H1 (cell line): ENCODE measurements at regions not wholly inside any gene's neighbourhood (a gene's known extent, or its start where the extent isn't known, plus 50 kb on each side); places are given as distances from the start of the nearest gene placed in this dataset.

ENCODE experiments used
- CTCF ChIA-PET: fragments of 300-600 bp; sonication (Branson Sonifier 250); formaldehyde crosslinking; loops from one replicate; lab custom pipeline; 2021; ENCODE audit not compliant: partially characterized antibody; lab: Charles Lee
- POLR2A ChIA-PET: fragments of 300-600 bp; sonication (Branson Sonifier 250); formaldehyde crosslinking; loops from one replicate; lab custom pipeline; 2021; ENCODE audit warnings: inconsistent platforms; ENCODE audit not compliant: partially characterized antibody; lab: Charles Lee
- DNase-seq, 2 experiments: peaks; one replicate each; pipeline versions ENCODE4 v3.0.0 to v3.0.0-alpha.2; 2010 to 2022; ENCODE audit warnings: low spot score in 2 of 2, low read depth in 1 of 2, mixed read lengths in 1 of 2
- FAIRE-seq: peaks from 2 replicates; lab custom pipeline; 2011; peaks lifted over from hg19 to GRCh38; lab: Jason Lieb, UNC
- H2AFZ ChIP-seq: 2 replicates; pipeline ENCODE4 v1.8.1; 2012; ENCODE audit warnings: low read length, inconsistent platforms
- H2AK5ac ChIP-seq: 2 replicates; pipeline ENCODE4 v1.6.1; 2013; ENCODE audit warnings: low read depth, low read length
- H2BK120ac ChIP-seq: replicated peaks from 2 replicates; pipeline ENCODE3; 2013; ENCODE audit warnings: low read depth, low read length, inconsistent platforms
- H2BK12ac ChIP-seq: 2 replicates; pipeline ENCODE4 v1.6.1; 2013; ENCODE audit warnings: low read depth, low read length
- H2BK15ac ChIP-seq: 2 replicates; pipeline ENCODE4 v1.6.1; 2013; ENCODE audit warnings: low read length
- H2BK20ac ChIP-seq: 2 replicates; pipeline ENCODE4 v1.6.1; 2013; ENCODE audit warnings: low read length
- H2BK5ac ChIP-seq: 2 replicates; pipeline ENCODE4 v1.6.1; 2013; ENCODE audit warnings: low read depth, low read length
- H3K14ac ChIP-seq: 2 replicates; pipeline ENCODE4 v1.6.1; 2013; ENCODE audit warnings: inconsistent platforms; ENCODE audit not compliant: insufficient read length
- H3K18ac ChIP-seq: 2 replicates; pipeline ENCODE4 v1.6.1; 2013; ENCODE audit warnings: low read length; ENCODE audit errors: extremely low read depth
- H3K23ac ChIP-seq: 2 replicates; pipeline ENCODE4 v1.6.1; 2013; ENCODE audit warnings: inconsistent platforms; ENCODE audit not compliant: insufficient read length
- H3K23me2 ChIP-seq: 2 replicates; pipeline ENCODE4 v1.6.1; 2013; ENCODE audit warnings: low read depth, low read length
- H3K27ac ChIP-seq: 2 replicates; pipeline ENCODE4 v1.6.1; 2011; ENCODE audit warnings: low read depth, low read length, inconsistent platforms
- H3K27me3 ChIP-seq, 4 experiments: replicated peaks in 1 of 4; 1 replicate in 1 of 4; 2 replicates in 3 of 4; pipeline versions ENCODE4 v1.6.1 to v1.8.1; 2011 to 2013; ENCODE audit warnings: low read length in 3 of 4, mild to moderate bottlenecking in 3 of 4, inconsistent platforms in 2 of 4, mixed read lengths in 2 of 4, moderate library complexity in 1 of 4; ENCODE audit not compliant: control insufficient read depth in 3 of 4, insufficient read depth in 3 of 4; ENCODE audit errors: extremely low read depth in 1 of 4
- H3K36me3 ChIP-seq, 4 experiments: 2 replicates each; pipeline versions ENCODE4 v1.6.1 to v1.8.1; 2011 to 2013; ENCODE audit warnings: mild to moderate bottlenecking in 4 of 4, low read length in 3 of 4, moderate library complexity in 2 of 4, control low read depth in 1 of 4, inconsistent platforms in 1 of 4; ENCODE audit not compliant: insufficient read depth in 4 of 4, control insufficient read depth in 2 of 4
- H3K4ac ChIP-seq: replicated peaks from 2 replicates; pipeline ENCODE3; 2013; ENCODE audit warnings: low read length, low read depth, mixed read lengths, inconsistent platforms; ENCODE audit not compliant: insufficient read length
- H3K4me1 ChIP-seq, 4 experiments: replicated peaks in 1 of 4; 1 replicate in 1 of 4; 2 replicates in 3 of 4; pipeline versions ENCODE4 v1.6.1 to v1.8.1; 2011 to 2013; ENCODE audit warnings: low read length in 3 of 4, inconsistent platforms in 2 of 4, mixed read lengths in 1 of 4; ENCODE audit not compliant: insufficient read depth in 4 of 4, control insufficient read depth in 3 of 4
- H3K4me2 ChIP-seq, 2 experiments: 2 replicates each; pipeline versions ENCODE4 v1.6.1 to v1.8.1; 2011 to 2013; ENCODE audit warnings: low read depth in 2 of 2, low read length in 2 of 2, control low read depth in 1 of 2, inconsistent platforms in 1 of 2, mild to moderate bottlenecking in 1 of 2; ENCODE audit not compliant: insufficient read depth in 1 of 2
- H3K4me3 ChIP-seq, 4 experiments: fragments of 200-600, 300-600 bp in 1 of 4; sonication (generic), shearing (Covaris generic), sonication (Bioruptor Twin) in 1 of 4; 2 replicates each; pipeline versions ENCODE4 v1.5.1 to v1.8.1; 2011 to 2016; ENCODE audit warnings: low read length in 4 of 4, low read depth in 3 of 4, control low read depth in 2 of 4, inconsistent platforms in 2 of 4, mild to moderate bottlenecking in 2 of 4, mixed read lengths in 1 of 4, moderate library complexity in 1 of 4; ENCODE audit not compliant: insufficient read depth in 2 of 4; ENCODE audit errors: extremely low read depth in 1 of 4
- H3K56ac ChIP-seq: replicated peaks from 2 replicates; pipeline ENCODE3; 2013; ENCODE audit warnings: low read depth, mild to moderate bottlenecking, mixed read lengths, low read length, inconsistent platforms; ENCODE audit not compliant: insufficient read length
- H3K79me1 ChIP-seq: 2 replicates; pipeline ENCODE4 v1.6.1; 2013; ENCODE audit warnings: low read depth, low read length, control low read depth
- H3K79me2 ChIP-seq, 2 experiments: 2 replicates each; pipeline versions ENCODE4 v1.6.1 to v1.8.1; 2012 to 2013; ENCODE audit warnings: low read length in 2 of 2, mild to moderate bottlenecking in 2 of 2, inconsistent platforms in 1 of 2; ENCODE audit not compliant: insufficient read depth in 2 of 2, control insufficient read depth in 1 of 2
- H3K9ac ChIP-seq, 4 experiments: replicated peaks in 1 of 4; 1 replicate in 1 of 4; 2 replicates in 3 of 4; pipeline versions ENCODE4 v1.6.1 to v1.8.1; 2011 to 2013; ENCODE audit warnings: low read depth in 3 of 4, low read length in 3 of 4, control low read depth in 2 of 4, mild to moderate bottlenecking in 2 of 4, moderate library complexity in 2 of 4, inconsistent platforms in 1 of 4; ENCODE audit errors: extremely low read depth in 1 of 4
- H3K9me3 ChIP-seq, 2 experiments: 2 replicates each; pipeline versions ENCODE4 v1.6.1 to v1.8.1; 2012 to 2013; ENCODE audit warnings: mild to moderate bottlenecking in 2 of 2, moderate library complexity in 2 of 2, control low read depth in 1 of 2, inconsistent platforms in 1 of 2, low read depth in 1 of 2, low read length in 1 of 2, mixed read lengths in 1 of 2; ENCODE audit not compliant: insufficient read depth in 2 of 2
- H4K20me1 ChIP-seq, 2 experiments: replicated peaks in 1 of 2; 2 replicates each; pipeline versions ENCODE3 to v1.8.1; 2011 to 2013; ENCODE audit warnings: inconsistent platforms in 2 of 2, low read length in 2 of 2, mild to moderate bottlenecking in 1 of 2; ENCODE audit not compliant: insufficient read depth in 2 of 2, control insufficient read depth in 1 of 2
- H4K5ac ChIP-seq: 2 replicates; pipeline ENCODE4 v1.6.1; 2013; ENCODE audit warnings: low read length, low read depth, mixed read lengths, inconsistent platforms; ENCODE audit not compliant: insufficient read length
- H4K8ac ChIP-seq: 2 replicates; pipeline ENCODE4 v1.8.0; 2013; ENCODE audit warnings: mild to moderate bottlenecking, moderate library complexity, low read length, inconsistent platforms; ENCODE audit not compliant: insufficient read depth; ENCODE audit errors: extremely low read depth
- H4K91ac ChIP-seq: replicated peaks from 2 replicates; pipeline ENCODE3; 2013; ENCODE audit warnings: low read length, mixed read lengths, inconsistent platforms; ENCODE audit not compliant: insufficient read length
- BCL11A ChIP-seq, 2 experiments: IDR thresholded peaks; one replicate each; pipeline ENCODE4 v1.6.1; 2011; ENCODE audit warnings: low read depth in 2 of 2, low read length in 2 of 2, mild to moderate bottlenecking in 2 of 2
- CTBP2 ChIP-seq: IDR thresholded peaks from 2 replicates; pipeline ENCODE4 v1.7.0; 2011; ENCODE audit warnings: borderline replicate concordance, mild to moderate bottlenecking, moderate library complexity, mixed read lengths, low read length; ENCODE audit not compliant: insufficient read depth, insufficient read length
- EZH2 ChIP-seq: fragments of 200-600 bp; sonication (generic); IDR thresholded peaks from 2 replicates; pipeline ENCODE4 v1.7.1; 2012; ENCODE audit warnings: low read depth, mild to moderate bottlenecking, moderate library complexity, low read length, inconsistent platforms; ENCODE audit not compliant: severe bottlenecking
- FOSL1 ChIP-seq: IDR thresholded peaks from 2 replicates; pipeline ENCODE4 v1.6.1; 2011; ENCODE audit warnings: mild to moderate bottlenecking, low read depth, low read length, moderate library complexity; ENCODE audit not compliant: insufficient read depth
- KDM4A ChIP-seq: IDR thresholded peaks from one replicate; pipeline ENCODE4 v1.7.1; 2012; ENCODE audit warnings: low read depth, mild to moderate bottlenecking, moderate library complexity, low read length, inconsistent platforms; ENCODE audit not compliant: severe bottlenecking
- PHF8 ChIP-seq: fragments of 200-600 bp; sonication (generic); conservative IDR thresholded peaks from 2 replicates; pipeline ENCODE4 v1.7.1; 2012; ENCODE audit warnings: low read depth, mild to moderate bottlenecking, inconsistent platforms, low read length, moderate library complexity
- RBBP5 ChIP-seq: IDR thresholded peaks from 2 replicates; pipeline ENCODE4 v1.7.1; 2012; ENCODE audit warnings: low read depth, mild to moderate bottlenecking, inconsistent platforms, low read length, moderate library complexity, borderline replicate concordance
- RFX5 ChIP-seq: IDR thresholded peaks from 2 replicates; pipeline ENCODE4 v1.6.1; 2011; ENCODE audit warnings: low read depth, low read length, improper control_type of control experiment, borderline replicate concordance
- SAP30 ChIP-seq: fragments of 300-600 bp; sonication (generic); IDR thresholded peaks from 2 replicates; pipeline ENCODE4 v1.7.1; 2012; ENCODE audit warnings: low read length, moderate library complexity, mild to moderate bottlenecking, inconsistent platforms; ENCODE audit not compliant: insufficient read depth, insufficient replicate concordance
- SIN3A ChIP-seq, 2 experiments: IDR thresholded peaks in 1 of 2; conservative IDR thresholded peaks in 1 of 2; 2 replicates each; pipeline ENCODE4 v1.6.1; 2011 to 2012; ENCODE audit warnings: low read length in 2 of 2, improper control_type of control experiment in 1 of 2, low read depth in 1 of 2, mild to moderate bottlenecking in 1 of 2
- SP2 ChIP-seq: IDR thresholded peaks from 2 replicates; pipeline ENCODE4 v1.6.1; 2012; ENCODE audit warnings: mild to moderate bottlenecking, low read length, inconsistent platforms
- TAF1 ChIP-seq: IDR thresholded peaks from 2 replicates; pipeline ENCODE4 v1.6.1; 2011; ENCODE audit warnings: mild to moderate bottlenecking, low read depth, low read length
- TEAD4 ChIP-seq: IDR thresholded peaks from 2 replicates; pipeline ENCODE4 v1.6.1; 2012; ENCODE audit warnings: low read depth, low read length, inconsistent platforms, mixed read lengths
- WGBS, 2 experiments: shearing (Covaris generic) in 1 of 2; methylation state at CpG; one replicate each; pipeline versions ENCODE4 v1.1.6 to v1.1.7; 2013 to 2015; ENCODE audit warnings: low lambda C conversion rate in 2 of 2, mixed read lengths in 2 of 2, inconsistent platforms in 1 of 2, low coverage in 1 of 2, missing lambda C conversion rate in 1 of 2; ENCODE audit not compliant: insufficient replicate concordance in 2 of 2, insufficient coverage in 1 of 2, insufficient read length in 1 of 2; ENCODE audit errors: extremely low coverage in 1 of 2, missing lambda C conversion rate in 1 of 2; 5-methylcytosine and 5-hydroxymethylcytosine counted together
- TF ChIP-seq, protein P1 (sequence below): IDR thresholded peaks from 2 replicates; pipeline ENCODE4 v1.6.1; 2012; ENCODE audit warnings: inconsistent platforms

DNA sequence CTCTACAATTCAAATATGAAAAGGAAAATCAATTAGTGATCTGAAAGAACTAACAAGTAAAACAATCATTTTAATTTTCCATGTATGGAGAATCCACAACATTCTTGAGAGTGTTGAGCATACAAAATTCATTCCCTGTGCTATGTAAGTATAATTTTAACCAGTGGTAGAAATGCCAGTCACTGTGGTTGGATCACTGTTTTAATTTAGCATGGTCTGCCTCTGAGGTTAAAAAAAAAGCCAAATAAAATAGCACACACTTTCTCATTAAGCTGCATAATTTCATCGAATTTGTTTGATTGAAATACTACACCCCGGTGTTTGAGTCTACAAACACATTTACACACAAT lies 185.5 kb upstream of the STS start:
- H2BK12ac ChIP-seq = no peak overlapping the region
- FAIRE-seq = no peak
- DNase-seq = no peak
- H3K4me2 ChIP-seq = no peak overlapping the region
- H3K36me3 ChIP-seq = peaks cover 0 to 4% (median 0%) of the 10 kb centered on the region in 4 experiments; a peak in 1 of 8 replicates
- H4K5ac ChIP-seq = no peak overlapping the region
- H3K14ac ChIP-seq = no peak overlapping the region
- no peak overlapping the region for H3K56ac ChIP-seq
- H3K9me3 ChIP-seq = peaks cover 5 to 7% of the 10 kb centered on the region in 2 experiments; a peak in 1 of 4 replicates
- no peaks in the 10 kb centered on the region for H3K27me3 ChIP-seq
- WGBS, 2 experiments = 91% methylated on average over 2 of the region's 2 CpGs; no CpG with 5 or more reads in 1 of the 2 experiments
- H2BK20ac ChIP-seq = no peak overlapping the region
- no peak overlapping the region for H2AK5ac ChIP-seq
- no peak overlapping the region for H2BK5ac ChIP-seq
- no peaks in the 10 kb centered on the region for H4K20me1 ChIP-seq
- H3K79me1 ChIP-seq = no peaks in the 10 kb centered on the region
- H3K4me1 ChIP-seq = peaks cover 0 to 2% (median 0%) of the 10 kb centered on the region in 4 experiments; a peak in 1 of 7 replicates
- no peak overlapping the region for H3K9ac ChIP-seq
- H3K23ac ChIP-seq = no peak overlapping the region
- no peak overlapping the region for H3K18ac ChIP-seq
- no peaks in the 10 kb centered on the region for H3K79me2 ChIP-seq
- no peak overlapping the region for H2BK15ac ChIP-seq
- no peaks in the 10 kb centered on the region for H3K23me2 ChIP-seq
- no peak overlapping the region for H3K27ac ChIP-seq
- no peak overlapping the region for H3K4ac ChIP-seq
- no peak overlapping the region for H4K91ac ChIP-seq
- no peak overlapping the region for H4K8ac ChIP-seq
- CTCF ChIA-PET = no interaction called here
- no peak overlapping the region for H3K4me3 ChIP-seq
- no peak overlapping the region for H2BK120ac ChIP-seq
- POLR2A ChIA-PET = no interaction called here
- no peak overlapping the region for H2AFZ ChIP-seq
- TF ChIP-seq PHF8 (no peak), EZH2 (no peak), FOSL1 (no peak), CTBP2 (no peak), SAP30 (no peak), BCL11A (IDR thresholded peaks at IDR 0.05; ENCODE audit: low read depth in 2 of 2, low read length in 2 of 2) (no peak), KDM4A (no peak), SP2 (no peak), TAF1 (no peak), RBBP5 (no peak), TEAD4 (no peak), SIN3A (conservative IDR thresholded peaks at IDR 0.05 in 1 of 2, IDR thresholded peaks at IDR 0.05 in 1 of 2; ENCODE audit: low read depth in 1 of 2, low read length in 2 of 2) (no peak), RFX5 (no peak)
- TF ChIP-seq, protein P1, sequence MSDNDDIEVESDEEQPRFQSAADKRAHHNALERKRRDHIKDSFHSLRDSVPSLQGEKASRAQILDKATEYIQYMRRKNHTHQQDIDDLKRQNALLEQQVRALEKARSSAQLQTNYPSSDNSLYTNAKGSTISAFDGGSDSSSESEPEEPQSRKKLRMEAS = no peak
